OCI-LY7 (cell line): ENCODE measurements at regions not wholly inside any gene's neighbourhood (a gene's known extent, or its start where the extent isn't known, plus 50 kb on each side); places are given as distances from the start of the nearest gene placed in this dataset.

Source experiments
- EZH2phosphoT487 ChIP-seq: fragments of 200-600 bp; sonication (generic); IDR thresholded peaks from 2 replicates; pipeline ENCODE4 v1.6.1; 2018; ENCODE audit warnings: low read depth, borderline replicate concordance, mild to moderate bottlenecking, mixed run types, antibody characterized with exemption, low read length, moderate library complexity, mixed read lengths
- TF ChIP-seq, protein P1 (sequence below): fragments of 200-600 bp; sonication (generic); conservative IDR thresholded peaks from 2 replicates; pipeline ENCODE4 v1.5.1; 2014; ENCODE audit warnings: mild to moderate bottlenecking, antibody characterized with exemption, low read length, moderate library complexity, mixed read lengths

DNA sequence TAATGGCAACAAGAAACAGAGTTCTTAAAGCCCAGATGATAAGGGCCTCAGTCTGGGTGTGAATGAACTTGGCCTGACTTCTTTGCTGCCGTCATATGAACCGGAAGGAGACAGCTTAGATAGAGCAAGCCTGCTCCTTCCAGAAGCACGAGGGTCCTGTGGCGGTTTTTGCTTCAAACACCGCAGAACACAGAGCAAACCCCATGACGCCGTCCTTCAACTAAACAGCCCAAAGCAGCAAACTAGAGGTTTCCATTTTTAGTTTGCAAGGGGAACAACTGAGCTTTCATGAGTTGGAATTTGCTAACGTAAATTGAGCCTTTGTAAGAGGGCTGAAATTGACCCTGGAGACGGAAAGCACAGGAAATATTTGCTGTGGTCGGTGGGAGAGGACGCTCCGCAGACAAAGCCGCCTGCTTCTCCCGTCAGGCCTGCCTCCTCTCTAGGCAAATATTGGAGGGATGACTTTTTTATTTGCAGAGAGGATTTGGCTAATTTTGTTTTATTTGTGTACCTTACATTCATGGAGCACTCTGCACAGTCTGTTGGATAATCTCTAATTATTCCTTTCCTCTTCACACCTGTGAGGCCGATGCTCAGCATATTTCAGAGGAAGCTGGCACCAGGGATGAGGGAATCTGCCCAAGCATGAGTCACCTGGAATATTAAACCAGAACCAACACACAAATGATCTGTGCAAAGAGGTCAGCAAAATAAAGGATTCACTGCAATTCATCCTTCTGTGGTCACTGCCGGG, 134.0 kb upstream of the NCK2 start:
- TF ChIP-seq, protein P1, sequence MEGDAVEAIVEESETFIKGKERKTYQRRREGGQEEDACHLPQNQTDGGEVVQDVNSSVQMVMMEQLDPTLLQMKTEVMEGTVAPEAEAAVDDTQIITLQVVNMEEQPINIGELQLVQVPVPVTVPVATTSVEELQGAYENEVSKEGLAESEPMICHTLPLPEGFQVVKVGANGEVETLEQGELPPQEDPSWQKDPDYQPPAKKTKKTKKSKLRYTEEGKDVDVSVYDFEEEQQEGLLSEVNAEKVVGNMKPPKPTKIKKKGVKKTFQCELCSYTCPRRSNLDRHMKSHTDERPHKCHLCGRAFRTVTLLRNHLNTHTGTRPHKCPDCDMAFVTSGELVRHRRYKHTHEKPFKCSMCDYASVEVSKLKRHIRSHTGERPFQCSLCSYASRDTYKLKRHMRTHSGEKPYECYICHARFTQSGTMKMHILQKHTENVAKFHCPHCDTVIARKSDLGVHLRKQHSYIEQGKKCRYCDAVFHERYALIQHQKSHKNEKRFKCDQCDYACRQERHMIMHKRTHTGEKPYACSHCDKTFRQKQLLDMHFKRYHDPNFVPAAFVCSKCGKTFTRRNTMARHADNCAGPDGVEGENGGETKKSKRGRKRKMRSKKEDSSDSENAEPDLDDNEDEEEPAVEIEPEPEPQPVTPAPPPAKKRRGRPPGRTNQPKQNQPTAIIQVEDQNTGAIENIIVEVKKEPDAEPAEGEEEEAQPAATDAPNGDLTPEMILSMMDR: no peak
- no peak for TF ChIP-seq EZH2phosphoT487
